Trophoblast cell (in vitro differentiated cells and primary cell): ENCODE measurements at regions not wholly inside any gene's neighbourhood (a gene's known extent, or its start where the extent isn't known, plus 50 kb on each side); places are given as distances from the start of the nearest gene placed in this dataset.

Source experiments
- DNase-seq, 2 donors: peaks; one replicate each; pipeline ENCODE4 v3.0.0-alpha.2; 2016
- H2AFZ ChIP-seq: 2 replicates; pipeline ENCODE4 v1.6.1; 2013; ENCODE audit warnings: low read length, moderate library complexity, mild to moderate bottlenecking; ENCODE audit not compliant: insufficient read depth, poor library complexity
- H2AK5ac ChIP-seq: 2 replicates; pipeline ENCODE4 v1.6.1; 2013; ENCODE audit warnings: mild to moderate bottlenecking, low read length
- H2BK120ac ChIP-seq: 2 replicates; pipeline ENCODE4 v1.6.1; 2013; ENCODE audit warnings: low read length, mild to moderate bottlenecking, moderate library complexity; ENCODE audit not compliant: insufficient read depth, poor library complexity
- H2BK12ac ChIP-seq: 2 replicates; pipeline ENCODE4 v1.6.1; 2013; ENCODE audit warnings: mild to moderate bottlenecking, low read length, moderate library complexity
- H2BK5ac ChIP-seq: 2 replicates; pipeline ENCODE4 v1.6.1; 2013; ENCODE audit warnings: low read length, low read depth, moderate library complexity, mild to moderate bottlenecking; ENCODE audit not compliant: poor library complexity
- H3K14ac ChIP-seq: 2 replicates; pipeline ENCODE4 v1.6.1; 2013; ENCODE audit warnings: mild to moderate bottlenecking, low read length
- H3K18ac ChIP-seq: 2 replicates; pipeline ENCODE4 v1.6.1; 2013; ENCODE audit warnings: mild to moderate bottlenecking, low read length
- H3K23ac ChIP-seq: 2 replicates; pipeline ENCODE4 v1.6.1; 2013; ENCODE audit warnings: low read length
- H3K27ac ChIP-seq: 2 replicates; pipeline ENCODE4 v1.5.1; 2013; ENCODE audit warnings: low read depth, mild to moderate bottlenecking, inconsistent platforms, low read length, moderate library complexity
- H3K27me3 ChIP-seq: 2 replicates; pipeline ENCODE4 v1.6.1; 2013; ENCODE audit warnings: inconsistent platforms, mild to moderate bottlenecking, low read length, moderate library complexity; ENCODE audit not compliant: insufficient read depth
- H3K36me3 ChIP-seq, 2 experiments: 1 replicate in 1 of 2; 2 replicates in 1 of 2; pipeline ENCODE4 v1.6.1; 2013; ENCODE audit warnings: low read length in 2 of 2, mild to moderate bottlenecking in 2 of 2, moderate library complexity in 1 of 2; ENCODE audit not compliant: insufficient read depth in 2 of 2, control insufficient read depth in 1 of 2
- H3K4ac ChIP-seq: 2 replicates; pipeline ENCODE4 v1.6.1; 2013; ENCODE audit warnings: low read depth, mild to moderate bottlenecking, low read length, moderate library complexity
- H3K4me1 ChIP-seq, 2 experiments: 1 replicate in 1 of 2; 2 replicates in 1 of 2; pipeline ENCODE4 v1.6.1; 2013; ENCODE audit warnings: low read length in 2 of 2, mild to moderate bottlenecking in 2 of 2, moderate library complexity in 1 of 2; ENCODE audit not compliant: insufficient read depth in 2 of 2, control insufficient read depth in 1 of 2
- H3K4me2 ChIP-seq: 2 replicates; pipeline ENCODE4 v1.6.1; 2013; ENCODE audit warnings: inconsistent platforms, mild to moderate bottlenecking, low read length, moderate library complexity
- H3K4me3 ChIP-seq: 2 replicates; pipeline ENCODE4 v1.5.1; 2013; ENCODE audit warnings: mild to moderate bottlenecking, low read depth, low read length, inconsistent platforms
- H3K79me1 ChIP-seq: one replicate; pipeline ENCODE4 v1.6.1; 2013; ENCODE audit warnings: low read length
- H3K79me2 ChIP-seq: 2 replicates; pipeline ENCODE4 v1.6.1; 2013; ENCODE audit warnings: low read length, mild to moderate bottlenecking; ENCODE audit not compliant: control insufficient read depth, insufficient read depth, poor library complexity
- H3K9ac ChIP-seq: 2 replicates; pipeline ENCODE4 v1.6.1; 2013; ENCODE audit warnings: mild to moderate bottlenecking, low read length
- H3K9me3 ChIP-seq: 2 replicates; pipeline ENCODE4 v1.6.1; 2013; ENCODE audit warnings: low read depth, mild to moderate bottlenecking, control low read depth, inconsistent platforms, low read length; ENCODE audit not compliant: insufficient read depth
- H4K12ac ChIP-seq: 2 replicates; pipeline ENCODE4 v1.6.1; 2013; ENCODE audit warnings: low read depth, mild to moderate bottlenecking, low read length, moderate library complexity
- H4K8ac ChIP-seq: 2 replicates; pipeline ENCODE4 v1.6.1; 2013; ENCODE audit warnings: low read depth, mild to moderate bottlenecking, low read length, moderate library complexity
- H4K91ac ChIP-seq: one replicate; pipeline ENCODE4 v1.6.1; 2013; ENCODE audit warnings: low read depth, mild to moderate bottlenecking, low read length, moderate library complexity
- WGBS: extraction: QIAGEN DNeasy Blood & Tissue Kit; methylation state at CpG from one replicate; pipeline ENCODE4 v1.1.7; 2013; ENCODE audit warnings: missing lambda C conversion rate; ENCODE audit not compliant: insufficient read length, insufficient coverage; ENCODE audit errors: extremely low coverage; 5-methylcytosine and 5-hydroxymethylcytosine counted together

DNA sequence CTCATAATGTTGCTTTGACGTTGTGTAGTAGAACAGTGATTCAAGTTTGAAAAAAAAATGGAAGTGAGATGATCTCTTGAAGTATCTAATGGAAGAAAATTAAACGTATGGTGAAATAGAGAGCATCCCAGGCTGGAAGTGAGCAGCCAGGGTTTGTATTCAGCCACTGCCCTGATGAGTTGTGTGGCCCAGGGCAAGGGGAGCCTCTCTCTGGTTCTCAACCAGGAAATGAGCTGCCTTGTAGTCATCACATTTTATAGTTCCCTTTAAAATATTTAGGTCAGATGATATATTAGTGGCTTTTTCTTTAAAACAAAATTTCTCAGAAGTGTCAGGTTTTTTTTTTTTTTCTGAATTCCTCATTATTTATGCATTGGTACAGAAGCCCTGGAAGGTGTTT is 150.3 kb downstream of the GPAT3 start:
- no peak for DNase-seq
- no peaks in the 10 kb centered on the region for H3K79me2 ChIP-seq
- H2BK12ac ChIP-seq: no peak overlapping the region
- no peak overlapping the region for H2AK5ac ChIP-seq
- no peaks in the 10 kb centered on the region for H3K27me3 ChIP-seq
- no peaks in the 10 kb centered on the region for H3K36me3 ChIP-seq
- H3K4me3 ChIP-seq: no peak overlapping the region
- no CpG with 5 or more reads among the region's 2 CpGs for WGBS
- no peak overlapping the region for H4K12ac ChIP-seq
- H3K4ac ChIP-seq: no peak overlapping the region
- no peak overlapping the region for H2AFZ ChIP-seq
- H3K23ac ChIP-seq: no peak overlapping the region
- H3K18ac ChIP-seq: no peak overlapping the region
- H2BK120ac ChIP-seq: no peak overlapping the region
- H3K9ac ChIP-seq: no peak overlapping the region
- no peak overlapping the region for H2BK5ac ChIP-seq
- H3K14ac ChIP-seq: no peak overlapping the region
- H3K27ac ChIP-seq: no peak overlapping the region
- no peak overlapping the region for H4K8ac ChIP-seq
- no peaks in the 10 kb centered on the region for H3K4me1 ChIP-seq
- H3K9me3 ChIP-seq: no peaks in the 10 kb centered on the region
- no peaks in the 10 kb centered on the region for H3K79me1 ChIP-seq
- no peak overlapping the region for H4K91ac ChIP-seq
- no peak overlapping the region for H3K4me2 ChIP-seq

GRCh38 chr4:83679692-83680091 is 143.8 kb downstream of the GPAT3 start:
- H3K4me2 ChIP-seq: no peak overlapping the region
- no peak overlapping the region for H4K8ac ChIP-seq
- no peak overlapping the region for H3K9ac ChIP-seq
- no peaks in the 10 kb centered on the region for H3K79me1 ChIP-seq
- no peak overlapping the region for H3K4me3 ChIP-seq
- H2BK5ac ChIP-seq: no peak overlapping the region
- H3K23ac ChIP-seq: no peak overlapping the region
- H3K27ac ChIP-seq: no peak overlapping the region
- no CpG with 5 or more reads among the region's 1 CpG for WGBS
- H3K79me2 ChIP-seq: no peaks in the 10 kb centered on the region
- H2AFZ ChIP-seq: no peak overlapping the region
- H3K14ac ChIP-seq: no peak overlapping the region
- H3K18ac ChIP-seq: no peak overlapping the region
- H3K27me3 ChIP-seq: no peaks in the 10 kb centered on the region
- no peak overlapping the region for H4K12ac ChIP-seq
- no peak overlapping the region for H2BK12ac ChIP-seq
- no peak overlapping the region for H3K4ac ChIP-seq
- H2AK5ac ChIP-seq: no peak overlapping the region
- no peaks in the 10 kb centered on the region for H3K4me1 ChIP-seq
- DNase-seq: no peak
- H3K9me3 ChIP-seq: no peaks in the 10 kb centered on the region
- H4K91ac ChIP-seq: no peak overlapping the region
- H3K36me3 ChIP-seq: no peaks in the 10 kb centered on the region
- no peak overlapping the region for H2BK120ac ChIP-seq

- no peaks in the 10 kb centered on the region for H3K36me3 ChIP-seq
- H3K9me3 ChIP-seq: no peaks in the 10 kb centered on the region
- no peak for DNase-seq
- no peaks in the 10 kb centered on the region for H3K79me2 ChIP-seq
- no peaks in the 10 kb centered on the region for H3K4me1 ChIP-seq
- no peak overlapping the region for H3K23ac ChIP-seq
- H2BK12ac ChIP-seq: no peak overlapping the region
- no peaks in the 10 kb centered on the region for H3K79me1 ChIP-seq
- no peaks in the 10 kb centered on the region for H3K27me3 ChIP-seq
- H4K91ac ChIP-seq: no peak overlapping the region
- H3K18ac ChIP-seq: no peak overlapping the region
- no peak overlapping the region for H4K12ac ChIP-seq
- H2AFZ ChIP-seq: no peak overlapping the region
- no peak overlapping the region for H2BK120ac ChIP-seq
- H3K9ac ChIP-seq: no peak overlapping the region
- no CpG with 5 or more reads among the region's 3 CpGs for WGBS
- H3K4ac ChIP-seq: no peak overlapping the region
- no peak overlapping the region for H2BK5ac ChIP-seq
- H2AK5ac ChIP-seq: no peak overlapping the region
- no peak overlapping the region for H4K8ac ChIP-seq
- H3K4me3 ChIP-seq: no peak overlapping the region
- no peak overlapping the region for H3K14ac ChIP-seq
- H3K4me2 ChIP-seq: no peak overlapping the region
- no peak overlapping the region for H3K27ac ChIP-seq
Measured at GRCh38 chr4:83679254-83679653, 143.3 kb downstream of the GPAT3 start.

- no peak overlapping the region for H2BK120ac ChIP-seq
- no peak overlapping the region for H2BK5ac ChIP-seq
- no peak overlapping the region for H2BK12ac ChIP-seq
- no peaks in the 10 kb centered on the region for H3K36me3 ChIP-seq
- no peak overlapping the region for H3K27ac ChIP-seq
- no peak overlapping the region for H2AFZ ChIP-seq
- no peak overlapping the region for H3K4me3 ChIP-seq
- no peak overlapping the region for H3K23ac ChIP-seq
- no peak overlapping the region for H4K91ac ChIP-seq
- H3K18ac ChIP-seq: no peak overlapping the region
- no peak overlapping the region for H4K8ac ChIP-seq
- no peaks in the 10 kb centered on the region for H3K79me2 ChIP-seq
- H3K79me1 ChIP-seq: no peaks in the 10 kb centered on the region
- no peaks in the 10 kb centered on the region for H3K4me1 ChIP-seq
- H2AK5ac ChIP-seq: no peak overlapping the region
- H4K12ac ChIP-seq: no peak overlapping the region
- H3K9me3 ChIP-seq: no peaks in the 10 kb centered on the region
- DNase-seq: peak in 1 of 2 donors; percentile 10
- no peak overlapping the region for H3K4me2 ChIP-seq
- H3K4ac ChIP-seq: no peak overlapping the region
- H3K27me3 ChIP-seq: no peaks in the 10 kb centered on the region
- no CpG with 5 or more reads among the region's 3 CpGs for WGBS
- no peak overlapping the region for H3K9ac ChIP-seq
- H3K14ac ChIP-seq: no peak overlapping the region
Measured at GRCh38 chr4:83677656-83678055, 141.7 kb downstream of the GPAT3 start.
